ENCODE measurements at regions not wholly inside any gene's neighbourhood (a gene's known extent, or its start where the extent isn't known, plus 50 kb on each side); places are given as distances from the start of the nearest gene placed in this dataset.

DNA sequence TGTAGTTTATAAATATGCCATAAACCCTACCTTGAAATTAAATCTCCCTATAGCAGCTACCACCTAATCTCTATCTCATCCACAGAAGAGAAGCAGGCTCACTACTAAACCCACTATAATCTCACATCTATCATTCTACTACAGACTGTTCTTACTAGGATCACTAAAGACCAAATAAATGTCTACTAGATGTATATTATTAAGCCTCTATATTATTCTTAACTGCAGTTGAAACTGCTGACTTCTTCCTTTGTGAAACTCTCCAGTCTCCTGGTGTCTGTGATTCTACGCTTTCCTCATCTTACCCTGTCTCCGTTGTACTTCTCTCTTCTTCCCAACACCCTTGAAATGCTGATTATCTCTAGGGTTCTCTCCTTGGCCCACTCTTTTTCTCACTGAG lies 1154.0 kb downstream of the IGSF11 start:
- H3K9me3 ChIP-seq: no peaks in the 10 kb centered on the region
- DNase-seq: no peak
- intact Hi-C loops (cut with DNase I; ENCODE audit: low total_unique reads): no loop called here
- H3K27me3 ChIP-seq: no peaks in the 10 kb centered on the region
- no peaks in the 10 kb centered on the region for H3K4me1 ChIP-seq
- no peaks in the 10 kb centered on the region for H3K36me3 ChIP-seq
- no peak overlapping the region for H3K4me3 ChIP-seq
- TF ChIP-seq, protein P1, sequence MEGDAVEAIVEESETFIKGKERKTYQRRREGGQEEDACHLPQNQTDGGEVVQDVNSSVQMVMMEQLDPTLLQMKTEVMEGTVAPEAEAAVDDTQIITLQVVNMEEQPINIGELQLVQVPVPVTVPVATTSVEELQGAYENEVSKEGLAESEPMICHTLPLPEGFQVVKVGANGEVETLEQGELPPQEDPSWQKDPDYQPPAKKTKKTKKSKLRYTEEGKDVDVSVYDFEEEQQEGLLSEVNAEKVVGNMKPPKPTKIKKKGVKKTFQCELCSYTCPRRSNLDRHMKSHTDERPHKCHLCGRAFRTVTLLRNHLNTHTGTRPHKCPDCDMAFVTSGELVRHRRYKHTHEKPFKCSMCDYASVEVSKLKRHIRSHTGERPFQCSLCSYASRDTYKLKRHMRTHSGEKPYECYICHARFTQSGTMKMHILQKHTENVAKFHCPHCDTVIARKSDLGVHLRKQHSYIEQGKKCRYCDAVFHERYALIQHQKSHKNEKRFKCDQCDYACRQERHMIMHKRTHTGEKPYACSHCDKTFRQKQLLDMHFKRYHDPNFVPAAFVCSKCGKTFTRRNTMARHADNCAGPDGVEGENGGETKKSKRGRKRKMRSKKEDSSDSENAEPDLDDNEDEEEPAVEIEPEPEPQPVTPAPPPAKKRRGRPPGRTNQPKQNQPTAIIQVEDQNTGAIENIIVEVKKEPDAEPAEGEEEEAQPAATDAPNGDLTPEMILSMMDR (IDR thresholded peaks at IDR 0.05): no peak
- no peak overlapping the region for H3K27ac ChIP-seq

DNA sequence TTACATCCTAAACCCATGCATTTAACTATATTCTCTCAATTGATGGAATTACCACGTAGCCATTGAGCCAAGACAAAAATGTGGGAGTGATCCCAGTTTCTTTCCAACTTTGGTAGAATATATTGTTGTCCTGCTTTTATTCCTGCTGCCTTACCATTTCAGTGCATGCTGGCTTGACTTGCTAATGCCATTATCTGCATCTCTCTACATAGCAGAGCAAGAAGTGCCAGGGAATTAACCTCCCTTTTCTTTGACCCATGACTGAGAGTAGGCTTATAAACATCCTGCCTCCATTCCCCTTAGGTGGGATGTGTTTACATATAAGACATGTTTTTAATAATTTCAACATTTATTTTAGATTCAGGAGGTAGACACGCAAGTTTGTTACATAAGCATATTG lies 1153.4 kb downstream of the IGSF11 start:
- no peak for DNase-seq
- TF ChIP-seq, protein P1 (IDR thresholded peaks at IDR 0.05): no peak
- Histone ChIP-seq H3K36me3 (no peaks in the 10 kb centered on the region), H3K27me3 (no peaks in the 10 kb centered on the region), H3K4me3 (no peak overlapping the region), H3K4me1 (no peaks in the 10 kb centered on the region), H3K27ac (no peak overlapping the region), H3K9me3 (no peaks in the 10 kb centered on the region)
- intact Hi-C loops (cut with DNase I; ENCODE audit: low total_unique reads): no loop called here

DNA sequence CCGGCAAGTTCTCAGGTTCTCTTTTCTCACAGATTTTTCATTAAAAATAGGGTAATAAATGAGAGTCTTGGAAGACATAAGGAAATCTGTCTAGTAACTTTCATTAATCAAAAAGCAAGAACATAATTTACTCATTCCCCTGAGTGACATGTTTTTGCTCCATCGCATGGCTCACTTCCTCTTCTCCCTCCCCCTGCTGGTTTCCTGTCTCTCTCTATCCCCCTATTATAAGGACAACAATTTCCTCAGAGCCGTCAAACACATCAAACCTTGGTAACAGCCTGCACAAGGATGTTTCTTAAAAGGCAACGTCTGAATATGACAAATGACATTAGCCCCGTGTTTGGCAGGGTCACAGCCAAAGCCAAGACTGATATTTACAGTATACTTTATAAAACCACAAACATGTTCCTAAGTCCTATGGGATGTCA lies 1149.6 kb downstream of the IGSF11 start:
- DNase-seq: peak in 1 of 2 donors; percentile 20
- TF ChIP-seq, protein P1 (IDR thresholded peaks at IDR 0.05): no peak
- Histone ChIP-seq H3K27me3 (no peaks in the 10 kb centered on the region), H3K4me3 (no peak overlapping the region), H3K36me3 (no peaks in the 10 kb centered on the region), H3K9me3 (no peaks in the 10 kb centered on the region), H3K27ac (no peak overlapping the region), H3K4me1 (no peaks in the 10 kb centered on the region)
- intact Hi-C loops (cut with DNase I; ENCODE audit: low total_unique reads): no loop called here

DNA sequence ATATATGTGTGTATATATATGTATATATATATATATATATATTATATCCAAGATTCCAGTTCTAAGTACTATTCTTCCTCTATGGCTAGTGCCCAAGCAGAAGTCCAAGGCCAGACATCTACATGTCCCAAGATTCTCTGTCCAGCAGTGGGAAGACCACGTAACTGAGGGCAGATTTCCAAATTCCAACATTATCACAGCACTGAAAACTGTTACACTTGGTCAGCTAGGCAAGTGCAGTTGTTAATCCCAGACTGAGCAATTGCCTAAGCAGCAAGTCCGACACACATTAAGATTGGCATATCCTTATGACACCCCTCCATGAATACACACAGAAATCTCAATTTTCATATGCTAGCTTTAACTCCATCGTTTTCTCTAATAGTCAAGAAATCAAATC lies 1148.5 kb downstream of the IGSF11 start:
- Histone ChIP-seq H3K4me1 (no peaks in the 10 kb centered on the region), H3K4me3 (no peak overlapping the region), H3K27me3 (no peaks in the 10 kb centered on the region), H3K27ac (no peak overlapping the region), H3K9me3 (no peaks in the 10 kb centered on the region), H3K36me3 (no peaks in the 10 kb centered on the region)
- TF ChIP-seq, protein P1 (IDR thresholded peaks at IDR 0.05): no peak
- intact Hi-C loops (cut with DNase I; ENCODE audit: low total_unique reads): no loop called here
- DNase-seq: no peak

DNA sequence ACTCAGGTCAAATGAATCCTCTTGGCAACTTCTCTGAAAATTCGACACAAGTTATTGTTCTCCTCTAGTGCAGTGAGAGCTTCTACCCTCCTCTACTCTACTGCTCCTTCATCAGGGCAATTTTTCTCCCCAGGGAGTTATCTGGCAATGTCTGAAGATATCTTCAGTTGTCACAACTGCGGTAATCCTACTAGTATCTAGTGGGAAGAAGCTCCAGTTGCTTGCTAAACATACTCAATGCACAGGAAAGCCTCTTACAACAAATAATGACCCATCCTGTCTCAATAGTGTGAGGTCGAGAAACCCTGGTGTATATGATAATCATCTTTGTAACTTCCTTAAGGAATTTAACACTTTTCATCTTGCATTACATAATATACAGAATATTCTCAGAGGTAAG lies 1147.6 kb downstream of the IGSF11 start:
- no peaks in the 10 kb centered on the region for H3K9me3 ChIP-seq
- no peak overlapping the region for H3K27ac ChIP-seq
- H3K4me1 ChIP-seq: no peaks in the 10 kb centered on the region
- no peaks in the 10 kb centered on the region for H3K36me3 ChIP-seq
- no peaks in the 10 kb centered on the region for H3K27me3 ChIP-seq
- H3K4me3 ChIP-seq: no peak overlapping the region
- TF ChIP-seq, protein P1 (IDR thresholded peaks at IDR 0.05): no peak
- intact Hi-C loops (cut with DNase I; ENCODE audit: low total_unique reads): no loop called here
- DNase-seq: no peak

DNA sequence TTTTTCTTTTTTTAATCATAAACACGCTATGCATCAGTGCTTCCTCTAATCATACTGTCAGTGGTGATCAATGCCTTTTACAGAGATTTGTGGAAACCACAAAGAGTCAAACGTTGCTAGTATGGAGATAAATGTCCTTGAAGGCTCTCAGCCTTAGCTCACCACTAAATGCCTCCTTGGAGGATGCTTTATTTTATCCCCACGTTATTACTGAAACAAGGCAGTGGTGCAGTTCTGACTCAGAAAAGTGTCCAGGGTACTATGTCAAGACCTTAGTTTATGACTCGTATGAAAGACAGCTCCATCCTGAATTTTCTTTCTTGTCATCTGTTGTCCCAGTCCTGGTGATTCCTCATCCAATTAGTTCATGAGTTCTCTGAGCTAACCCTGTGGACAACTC lies 1146.7 kb downstream of the IGSF11 start:
- Histone ChIP-seq H3K36me3 (no peaks in the 10 kb centered on the region), H3K27ac (no peak overlapping the region), H3K9me3 (no peaks in the 10 kb centered on the region), H3K27me3 (no peaks in the 10 kb centered on the region), H3K4me3 (no peak overlapping the region), H3K4me1 (no peaks in the 10 kb centered on the region)
- no peak for DNase-seq
- TF ChIP-seq, protein P1 (IDR thresholded peaks at IDR 0.05): no peak
- intact Hi-C loops (cut with DNase I; ENCODE audit: low total_unique reads): no loop called here
